ENCODE measurements at regions not wholly inside any gene's neighbourhood (a gene's known extent, or its start where the extent isn't known, plus 50 kb on each side); places are given as distances from the start of the nearest gene placed in this dataset.

- TF ChIP-seq EZH2phosphoT487 (IDR thresholded peaks at IDR 0.05; ENCODE audit: borderline replicate concordance) = no peak
- 0 out of 2 replicates have a peak overlapping the region, but pooled peaks have one; percentile 8 for H2AFZ ChIP-seq (ENCODE audit: low read length)
- no peak overlapping the region for H3K9ac ChIP-seq (ENCODE audit: low read depth, low read length, poor library complexity, severe bottlenecking)
- H4K20me1 ChIP-seq (ENCODE audit: insufficient read depth, low read length, poor library complexity, severe bottlenecking) = no peaks in the 10 kb centered on the region
- no peaks in the 10 kb centered on the region for H3K9me3 ChIP-seq (ENCODE audit: insufficient read depth, low read depth, low read length)
- H3K9me2 ChIP-seq (replicated peaks; ENCODE audit: low read depth, low read length) = no peaks in the 10 kb centered on the region
- H3K4me1 ChIP-seq (ENCODE audit: insufficient read depth, low read length, poor library complexity, severe bottlenecking) = peaks cover 4% of the 10 kb centered on the region
- H3K36me3 ChIP-seq (ENCODE audit: insufficient read depth, low read length) = no peaks in the 10 kb centered on the region
- no peaks in the 10 kb centered on the region for H3K27me3 ChIP-seq (ENCODE audit: insufficient read depth, low read length, poor library complexity, severe bottlenecking)
- H3K4me2 ChIP-seq (ENCODE audit: low read depth, low read length, poor library complexity, severe bottlenecking) = no peak overlapping the region
- no peak overlapping the region for H3K4me3 ChIP-seq (ENCODE audit: low read length, poor library complexity, severe bottlenecking)
- no peaks in the 10 kb centered on the region for H3K79me2 ChIP-seq (ENCODE audit: insufficient read depth, low read length)
- no peaks in the 10 kb centered on the region for H3F3A ChIP-seq (ENCODE audit: low read depth)
Observed at GRCh38 chr10:91022390-91022789, 101.5 kb upstream of the ANKRD1 start.

- H3F3A ChIP-seq (ENCODE audit: low read depth) = no peaks in the 10 kb centered on the region
- H3K9ac ChIP-seq (ENCODE audit: low read depth, low read length, poor library complexity, severe bottlenecking) = no peak overlapping the region
- no peak overlapping the region for H3K4me2 ChIP-seq (ENCODE audit: low read depth, low read length, poor library complexity, severe bottlenecking)
- H3K4me1 ChIP-seq (ENCODE audit: insufficient read depth, low read length, poor library complexity, severe bottlenecking) = peaks cover 4% of the 10 kb centered on the region
- no peaks in the 10 kb centered on the region for H3K9me2 ChIP-seq (replicated peaks; ENCODE audit: low read depth, low read length)
- no peak overlapping the region for H2AFZ ChIP-seq (ENCODE audit: low read length)
- H4K20me1 ChIP-seq (ENCODE audit: insufficient read depth, low read length, poor library complexity, severe bottlenecking) = no peaks in the 10 kb centered on the region
- H3K79me2 ChIP-seq (ENCODE audit: insufficient read depth, low read length) = no peaks in the 10 kb centered on the region
- H3K9me3 ChIP-seq (ENCODE audit: insufficient read depth, low read depth, low read length) = no peaks in the 10 kb centered on the region
- H3K4me3 ChIP-seq (ENCODE audit: low read length, poor library complexity, severe bottlenecking) = no peak overlapping the region
- no peaks in the 10 kb centered on the region for H3K27me3 ChIP-seq (ENCODE audit: insufficient read depth, low read length, poor library complexity, severe bottlenecking)
- no peaks in the 10 kb centered on the region for H3K36me3 ChIP-seq (ENCODE audit: insufficient read depth, low read length)
- TF ChIP-seq EZH2phosphoT487 (IDR thresholded peaks at IDR 0.05; ENCODE audit: borderline replicate concordance) (no peak), CTCF (conservative IDR thresholded peaks at IDR 0.05; ENCODE audit: low read length) (no peak)
Observed at GRCh38 chr10:91022924-91023699, 102.2 kb upstream of the ANKRD1 start.

GRCh38 chr10:91023700-91024398 is 103.0 kb upstream of the ANKRD1 start:
- H3K9me2 ChIP-seq (replicated peaks; ENCODE audit: low read depth, low read length) = no peaks in the 10 kb centered on the region
- no peaks in the 10 kb centered on the region for H3F3A ChIP-seq (ENCODE audit: low read depth)
- H3K4me1 ChIP-seq (ENCODE audit: insufficient read depth, low read length, poor library complexity, severe bottlenecking) = peaks cover 4% of the 10 kb centered on the region
- H3K36me3 ChIP-seq (ENCODE audit: insufficient read depth, low read length) = no peaks in the 10 kb centered on the region
- no peak overlapping the region for H3K4me2 ChIP-seq (ENCODE audit: low read depth, low read length, poor library complexity, severe bottlenecking)
- H3K9ac ChIP-seq (ENCODE audit: low read depth, low read length, poor library complexity, severe bottlenecking) = no peak overlapping the region
- H3K27me3 ChIP-seq (ENCODE audit: insufficient read depth, low read length, poor library complexity, severe bottlenecking) = no peaks in the 10 kb centered on the region
- no peak overlapping the region for H3K4me3 ChIP-seq (ENCODE audit: low read length, poor library complexity, severe bottlenecking)
- H2AFZ ChIP-seq (ENCODE audit: low read length) = no peak overlapping the region
- no peaks in the 10 kb centered on the region for H4K20me1 ChIP-seq (ENCODE audit: insufficient read depth, low read length, poor library complexity, severe bottlenecking)
- no peak for TF ChIP-seq EZH2phosphoT487 (IDR thresholded peaks at IDR 0.05; ENCODE audit: borderline replicate concordance)
- TF ChIP-seq CTCF (conservative IDR thresholded peaks at IDR 0.05; ENCODE audit: low read length) = no peak
- H3K9me3 ChIP-seq (ENCODE audit: insufficient read depth, low read depth, low read length) = no peaks in the 10 kb centered on the region
- H3K79me2 ChIP-seq (ENCODE audit: insufficient read depth, low read length) = no peaks in the 10 kb centered on the region

Measured in Loucy (cell line).